RWPE2 (cell line): ENCODE measurements at regions not wholly inside any gene's neighbourhood (a gene's known extent, or its start where the extent isn't known, plus 50 kb on each side); places are given as distances from the start of the nearest gene placed in this dataset.
"Not testable (repeated sequence)": the region's sequence is repeated elsewhere in the genome, so short reads cannot be mapped to it uniquely, and the experiment has no call there.

Experiments used
- ATAC-seq: fragments of 200-7000 bp; cut with Tn5 transposase; 3 replicates; pipeline ENCODE4 v1.9.1; 2021; ENCODE audit warnings: low read depth
- DNase-seq: peaks from one replicate; pipeline ENCODE4 v3.0.0-alpha.2; 2020; ENCODE audit warnings: low spot score
- H3K27ac ChIP-seq: fragments of 450-650 bp; 2 replicates; pipeline ENCODE4 v1.5.1; 2017; ENCODE audit warnings: mild to moderate bottlenecking; ENCODE audit not compliant: poor library complexity, severe bottlenecking
- H3K27me3 ChIP-seq: fragments of 250-450 bp; sonication (Bioruptor Pico); 2 replicates; pipeline ENCODE4 v1.5.1; 2021; ENCODE audit warnings: mild to moderate bottlenecking, moderate library complexity; ENCODE audit not compliant: insufficient read depth, poor library complexity, severe bottlenecking
- H3K36me3 ChIP-seq: fragments of 250-450 bp; sonication (Bioruptor Pico); 2 replicates; pipeline ENCODE4 v1.5.1; 2020; ENCODE audit warnings: low read depth, mild to moderate bottlenecking, moderate library complexity
- H3K4me1 ChIP-seq: fragments of 250-450 bp; sonication (Bioruptor Pico); 2 replicates; pipeline ENCODE4 v1.5.1; 2021; ENCODE audit warnings: mild to moderate bottlenecking, moderate library complexity; ENCODE audit not compliant: insufficient read depth, poor library complexity, severe bottlenecking
- H3K4me3 ChIP-seq: fragments of 250-450 bp; sonication (Bioruptor Pico); 2 replicates; pipeline ENCODE4 v1.5.1; 2021; ENCODE audit warnings: mild to moderate bottlenecking, moderate library complexity; ENCODE audit not compliant: severe bottlenecking
- H3K9me3 ChIP-seq: fragments of 250-450 bp; sonication (Bioruptor Pico); 2 replicates; pipeline ENCODE4 v1.5.1; 2021; ENCODE audit warnings: mild to moderate bottlenecking, moderate library complexity; ENCODE audit not compliant: severe bottlenecking
- TF ChIP-seq, protein P1 (sequence below): fragments of 450-650 bp; IDR thresholded peaks from one replicate; pipeline ENCODE4 v1.5.1; 2017; ENCODE audit warnings: mild to moderate bottlenecking, moderate library complexity; ENCODE audit not compliant: poor library complexity, severe bottlenecking

- no peaks in the 10 kb centered on the region for H3K9me3 ChIP-seq
These were observed 273.5 kb upstream of the CCNG1 start for GRCh38 chr5:163163858-163164257.

DNA sequence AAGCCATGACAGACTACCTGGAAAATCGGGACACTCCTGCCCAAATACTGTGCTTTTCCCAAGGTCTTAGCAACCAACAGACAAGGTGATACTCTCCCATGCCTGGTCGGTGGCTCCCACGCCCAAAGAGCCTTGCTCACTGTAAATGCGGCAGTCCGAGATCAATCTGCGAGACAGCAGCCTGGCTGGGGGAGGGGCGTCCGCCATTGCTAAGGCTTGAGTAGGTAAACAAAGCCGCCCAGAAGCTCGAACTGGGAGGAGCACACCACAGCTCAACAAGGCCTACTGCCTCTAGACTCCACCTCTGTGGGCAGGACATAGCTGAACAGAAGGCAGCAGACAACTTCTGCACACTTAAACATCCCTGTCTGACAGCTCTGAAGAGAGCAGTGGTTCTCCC, 272.1 kb upstream of the CCNG1 start:
- TF ChIP-seq, protein P1, sequence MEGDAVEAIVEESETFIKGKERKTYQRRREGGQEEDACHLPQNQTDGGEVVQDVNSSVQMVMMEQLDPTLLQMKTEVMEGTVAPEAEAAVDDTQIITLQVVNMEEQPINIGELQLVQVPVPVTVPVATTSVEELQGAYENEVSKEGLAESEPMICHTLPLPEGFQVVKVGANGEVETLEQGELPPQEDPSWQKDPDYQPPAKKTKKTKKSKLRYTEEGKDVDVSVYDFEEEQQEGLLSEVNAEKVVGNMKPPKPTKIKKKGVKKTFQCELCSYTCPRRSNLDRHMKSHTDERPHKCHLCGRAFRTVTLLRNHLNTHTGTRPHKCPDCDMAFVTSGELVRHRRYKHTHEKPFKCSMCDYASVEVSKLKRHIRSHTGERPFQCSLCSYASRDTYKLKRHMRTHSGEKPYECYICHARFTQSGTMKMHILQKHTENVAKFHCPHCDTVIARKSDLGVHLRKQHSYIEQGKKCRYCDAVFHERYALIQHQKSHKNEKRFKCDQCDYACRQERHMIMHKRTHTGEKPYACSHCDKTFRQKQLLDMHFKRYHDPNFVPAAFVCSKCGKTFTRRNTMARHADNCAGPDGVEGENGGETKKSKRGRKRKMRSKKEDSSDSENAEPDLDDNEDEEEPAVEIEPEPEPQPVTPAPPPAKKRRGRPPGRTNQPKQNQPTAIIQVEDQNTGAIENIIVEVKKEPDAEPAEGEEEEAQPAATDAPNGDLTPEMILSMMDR = no peak
- no peak for DNase-seq
- no peaks in the 10 kb centered on the region for H3K4me1 ChIP-seq
- ATAC-seq = no peak
- H3K27ac ChIP-seq = no peak overlapping the region
- no peaks in the 10 kb centered on the region for H3K27me3 ChIP-seq
- H3K4me3 ChIP-seq = no peak overlapping the region
- H3K36me3 ChIP-seq = no peaks in the 10 kb centered on the region
- H3K9me3 ChIP-seq = no peaks in the 10 kb centered on the region

More at GRCh38 chr5:163163858-163164257, 273.5 kb upstream of the CCNG1 start:
- DNase-seq (no peak), ATAC-seq (peak; percentile 68)
- Histone ChIP-seq H3K27ac (no peak overlapping the region), H3K4me1 (no peaks in the 10 kb centered on the region), H3K4me3 (no peak overlapping the region), H3K36me3 (no peaks in the 10 kb centered on the region), H3K27me3 (no peaks in the 10 kb centered on the region)
- TF ChIP-seq, protein P1 = no peak

- H3K4me1 ChIP-seq, H3K36me3 ChIP-seq, DNase-seq, H3K27me3 ChIP-seq, ATAC-seq, H3K9me3 ChIP-seq, H3K4me3 ChIP-seq, H3K27ac ChIP-seq: not testable (repeated sequence)
These were observed 267.2 kb upstream of the CCNG1 start for GRCh38 chr5:163170161-163170560.

DNA sequence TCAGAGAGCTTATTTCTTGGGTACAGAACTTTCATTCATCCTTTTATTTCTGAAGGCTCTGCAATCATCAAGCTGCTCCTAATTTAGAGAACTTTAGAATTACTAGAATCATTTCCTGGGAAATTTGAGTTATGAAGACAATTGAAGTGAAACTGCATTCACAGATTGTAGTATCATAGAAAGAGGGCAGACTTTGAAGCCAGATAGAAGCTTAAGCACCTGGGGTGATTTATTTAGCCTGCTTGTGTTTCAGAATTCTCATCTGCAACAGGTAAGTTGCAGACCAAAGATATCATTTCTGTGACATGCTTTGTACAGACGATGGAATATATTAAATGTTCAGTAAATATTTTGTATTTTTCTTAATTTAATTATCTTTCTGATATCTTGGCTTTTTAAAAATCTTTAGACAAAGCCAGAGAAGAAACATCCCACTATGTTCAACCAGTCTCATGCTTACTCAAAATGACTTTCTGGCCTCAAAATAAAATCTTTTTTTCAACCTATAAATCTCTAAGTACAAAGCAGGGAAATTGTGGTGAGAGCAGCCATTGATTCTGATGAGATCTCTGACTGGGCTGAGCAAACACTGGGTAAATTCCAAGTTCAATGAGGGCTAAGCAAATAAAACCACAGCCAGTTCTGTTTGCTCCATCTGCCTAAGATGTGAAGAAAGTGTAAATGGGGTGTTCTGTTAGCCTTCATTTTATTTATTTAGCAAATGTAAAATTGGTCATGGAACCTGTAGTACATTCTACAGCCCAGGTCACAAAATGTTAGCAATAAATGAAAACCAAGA, 264.7 kb upstream of the CCNG1 start:
- ATAC-seq (no peak), DNase-seq (no peak)
- TF ChIP-seq, protein P1 = no peak
- no peaks in the 10 kb centered on the region for H3K36me3 ChIP-seq
- no peaks in the 10 kb centered on the region for H3K4me1 ChIP-seq
- H3K4me3 ChIP-seq = no peak overlapping the region
- no peak overlapping the region for H3K27ac ChIP-seq
- H3K9me3 ChIP-seq = no peaks in the 10 kb centered on the region
- peaks cover 10% of the 10 kb centered on the region for H3K27me3 ChIP-seq

GRCh38 chr5:163177971-163178370, 259.4 kb upstream of the CCNG1 start:
- no peaks in the 10 kb centered on the region for H3K36me3 ChIP-seq
- TF ChIP-seq, protein P1 = no peak

More at GRCh38 chr5:163177971-163178370, 259.4 kb upstream of the CCNG1 start:
- Histone ChIP-seq H3K27me3 (peaks cover 10% of the 10 kb centered on the region), H3K9me3 (no peaks in the 10 kb centered on the region), H3K4me1 (no peaks in the 10 kb centered on the region), H3K27ac (no peak overlapping the region), H3K4me3 (no peak overlapping the region)
- no peak for ATAC-seq
- DNase-seq = no peak
